HG03520 (cell line): ENCODE measurements at regions not wholly inside any gene's neighbourhood (a gene's known extent, or its start where the extent isn't known, plus 50 kb on each side); places are given as distances from the start of the nearest gene placed in this dataset.
"Not testable (repeated sequence)": the region's sequence is repeated elsewhere in the genome, so short reads cannot be mapped to it uniquely, and the experiment has no call there.

Experiments
- ATAC-seq: cut with Tn5 transposase; IDR thresholded peaks from one replicate; pipeline ENCODE4 v1.9.1; 2021; ENCODE audit warnings: mild to moderate bottlenecking, moderate library complexity; ENCODE audit not compliant: unreplicated experiment

- ATAC-seq, result no peak
Measured at GRCh38 chr1:182262425-182262824, 129.2 kb downstream of the GLUL start.

- no peak for ATAC-seq
Measured at GRCh38 chr1:182261655-182262054, 129.9 kb downstream of the GLUL start.

GRCh38 chr1:182260516-182260915, 131.1 kb downstream of the GLUL start:
- ATAC-seq, result no peak

- no peak for ATAC-seq
Measured at GRCh38 chr1:182259968-182260367, 131.6 kb downstream of the GLUL start.

- ATAC-seq, result peak; percentile 59
Measured at GRCh38 chr1:182259229-182259872, 132.2 kb downstream of the GLUL start.

GRCh38 chr1:182257369-182258063, 134.1 kb downstream of the GLUL start:
- no peak for ATAC-seq

DNA sequence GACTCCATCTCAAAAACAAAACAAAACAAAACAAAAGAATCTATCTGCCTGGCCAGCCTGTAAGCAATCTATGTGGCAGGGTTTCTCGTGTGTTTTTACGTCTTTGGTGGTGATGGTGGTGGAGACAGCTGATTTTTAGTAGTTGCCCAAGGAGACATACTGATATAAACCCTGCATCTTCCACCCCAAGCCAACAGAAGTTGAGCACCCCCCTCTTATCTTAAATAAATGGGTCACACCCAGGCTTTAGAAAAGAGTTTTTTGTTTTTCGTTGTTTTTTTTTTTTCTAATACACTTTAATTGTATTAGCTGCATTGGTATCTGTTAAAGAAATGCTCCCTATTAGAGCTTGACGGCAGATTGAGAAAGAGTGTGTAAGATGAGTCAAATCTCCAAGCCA, 134.7 kb downstream of the GLUL start:
- ATAC-seq, result no peak

DNA sequence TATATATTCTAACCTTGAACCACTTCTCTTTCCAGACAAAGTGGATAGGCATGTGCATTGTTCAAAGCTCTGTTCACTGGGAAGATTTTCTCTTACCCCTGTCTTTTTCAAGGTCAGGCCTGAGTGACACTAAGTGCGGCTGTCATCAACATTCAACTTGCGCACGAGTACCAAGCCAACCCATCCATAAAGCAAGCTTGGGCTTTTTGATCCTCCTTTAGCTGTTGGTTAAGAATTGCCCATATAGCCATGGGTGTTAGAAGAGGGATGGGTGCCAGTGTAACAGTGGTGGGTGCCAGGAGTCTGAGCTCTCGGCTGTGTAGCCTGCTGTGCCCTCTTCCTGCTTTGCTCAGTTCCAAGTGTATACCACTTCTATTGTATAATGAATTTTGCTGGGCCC, 136.1 kb downstream of the GLUL start:
- ATAC-seq, result no peak

- ATAC-seq, result no peak
Measured at GRCh38 chr1:182253319-182253860, 138.2 kb downstream of the GLUL start.

DNA sequence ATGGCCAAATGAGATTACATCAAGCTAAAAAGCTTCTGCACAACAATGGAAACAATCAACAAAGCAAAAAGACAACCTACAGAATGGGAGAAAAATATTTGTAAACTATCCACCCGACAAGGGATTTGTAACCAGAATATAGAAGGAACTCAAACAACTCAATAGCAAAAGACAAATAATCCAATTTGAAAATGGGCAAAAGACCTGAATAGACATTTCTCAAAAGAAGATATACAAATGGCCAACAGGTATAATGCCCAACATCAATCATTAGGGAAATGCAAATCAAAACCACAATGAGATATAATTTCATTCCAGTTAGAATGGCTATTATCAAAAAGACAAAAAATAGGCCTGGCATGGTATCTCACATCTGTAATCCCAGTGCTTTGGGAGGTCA, 140.0 kb downstream of the GLUL start:
- ATAC-seq, result no peak

GRCh38 chr1:182249201-182249676, 142.4 kb downstream of the GLUL start:
- peak; percentile 75 for ATAC-seq

GRCh38 chr1:182248721-182249120, 142.9 kb downstream of the GLUL start:
- ATAC-seq, result peak; percentile 16

DNA sequence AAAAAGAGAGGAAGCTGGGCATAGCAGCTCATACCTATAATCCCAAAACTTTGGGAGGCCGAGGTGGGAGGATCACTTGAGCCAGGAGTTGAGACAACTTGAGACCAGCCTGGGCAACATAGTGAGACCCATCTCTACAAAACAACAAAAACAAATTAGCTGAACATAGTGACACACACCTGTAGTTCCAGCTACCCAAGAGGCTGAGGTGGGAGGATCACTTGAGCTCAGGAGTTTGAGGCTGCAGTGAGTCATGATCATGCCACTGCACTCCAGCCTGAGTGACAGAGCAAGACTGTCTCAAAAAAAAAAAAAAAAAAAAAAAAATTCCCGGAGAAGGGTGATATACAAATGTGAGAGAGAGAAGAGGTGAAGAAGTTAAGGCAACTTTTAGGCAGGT, 143.8 kb downstream of the GLUL start:
- not testable (repeated sequence) for ATAC-seq

GRCh38 chr1:182246783-182247182, 144.8 kb downstream of the GLUL start:
- ATAC-seq, result no peak

- ATAC-seq, result no peak
Measured at GRCh38 chr1:182245040-182245439, 146.6 kb downstream of the GLUL start.

DNA sequence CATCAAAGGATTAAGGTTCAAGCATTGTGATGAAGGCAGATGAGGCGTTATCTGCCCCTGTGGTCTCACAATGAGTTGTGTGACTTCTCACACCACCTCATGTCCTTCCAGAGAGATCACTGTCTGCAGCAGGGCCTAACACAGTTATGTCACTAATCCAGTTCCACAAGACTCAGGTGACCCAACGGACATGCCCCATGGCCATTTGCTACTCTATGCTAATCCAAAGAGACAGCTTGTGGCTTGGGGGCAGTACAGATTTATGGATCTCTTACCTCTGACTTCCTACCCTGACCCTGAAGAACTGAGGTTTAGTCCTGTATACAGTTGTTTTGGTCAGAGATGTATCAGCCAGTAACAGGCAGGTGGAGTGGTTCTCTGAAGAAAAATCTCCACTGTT, 147.1 kb downstream of the GLUL start:
- no peak for ATAC-seq

- ATAC-seq, result no peak
Measured at GRCh38 chr1:182242641-182243040, 148.9 kb downstream of the GLUL start.

GRCh38 chr1:182240085-182240484, 151.5 kb downstream of the GLUL start:
- ATAC-seq, result no peak

GRCh38 chr1:182238421-182238820, 153.2 kb downstream of the GLUL start:
- no peak for ATAC-seq

DNA sequence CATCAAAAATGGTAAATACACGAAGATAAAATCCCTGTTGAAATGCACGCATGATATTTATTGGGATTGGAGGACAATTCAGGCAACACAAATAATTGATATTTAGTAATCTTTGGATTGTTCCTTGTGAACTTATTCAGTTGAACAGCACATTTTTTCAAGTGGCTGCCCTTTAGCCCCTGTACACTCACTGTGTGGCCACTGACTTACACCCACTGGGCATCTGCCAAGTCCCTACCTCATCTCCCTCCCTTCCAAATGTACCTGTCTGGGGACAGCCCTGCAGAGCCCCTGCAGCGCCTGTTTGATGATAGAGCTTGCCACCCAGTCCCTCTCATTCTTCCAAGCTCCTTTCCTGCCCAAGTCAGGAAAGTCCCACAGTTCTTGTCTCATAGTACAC, 154.3 kb downstream of the GLUL start:
- no peak for ATAC-seq

GRCh38 chr1:182236651-182237077, 154.9 kb downstream of the GLUL start:
- no peak for ATAC-seq

- ATAC-seq, result no peak
Measured at GRCh38 chr1:182235952-182236650, 155.5 kb downstream of the GLUL start.
